ENCODE measurements at regions not wholly inside any gene's neighbourhood (a gene's known extent, or its start where the extent isn't known, plus 50 kb on each side); places are given as distances from the start of the nearest gene placed in this dataset.

DNA sequence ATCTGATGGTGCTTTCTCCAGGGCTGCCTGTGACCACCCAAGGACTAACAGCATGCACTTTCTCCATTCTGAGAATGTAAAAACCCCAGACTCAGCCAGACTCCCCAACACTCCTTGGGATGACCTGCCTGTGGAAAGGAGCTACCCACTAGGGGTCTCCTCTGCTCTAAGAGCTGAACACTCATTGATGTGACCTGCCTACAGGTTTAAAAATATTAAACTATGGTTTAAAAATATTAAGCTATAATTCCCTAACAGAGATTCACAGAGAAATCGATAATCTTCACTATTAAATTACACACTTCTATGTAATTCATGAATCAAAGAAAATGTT, 696.2 kb upstream of the SLITRK5 start:
- H3K36me3 ChIP-seq (ENCODE audit: control insufficient read depth, insufficient read depth, low read length): no peaks in the 10 kb centered on the region
- no peak overlapping the region for H3K4me3 ChIP-seq (ENCODE audit: low read depth, low read length)
- H3K27ac ChIP-seq: no peak overlapping the region
- H3K9me3 ChIP-seq (ENCODE audit: control insufficient read depth, low read length): no peaks in the 10 kb centered on the region
- no peak overlapping the region for H3K9ac ChIP-seq
- H2AFZ ChIP-seq: no peak overlapping the region
- H3K79me2 ChIP-seq: no peaks in the 10 kb centered on the region
- no peaks in the 10 kb centered on the region for H3K27me3 ChIP-seq (ENCODE audit: control insufficient read depth, insufficient read depth, low read length)
- no peak overlapping the region for H3K4me2 ChIP-seq (ENCODE audit: low read length)
- TF ChIP-seq, protein P1, sequence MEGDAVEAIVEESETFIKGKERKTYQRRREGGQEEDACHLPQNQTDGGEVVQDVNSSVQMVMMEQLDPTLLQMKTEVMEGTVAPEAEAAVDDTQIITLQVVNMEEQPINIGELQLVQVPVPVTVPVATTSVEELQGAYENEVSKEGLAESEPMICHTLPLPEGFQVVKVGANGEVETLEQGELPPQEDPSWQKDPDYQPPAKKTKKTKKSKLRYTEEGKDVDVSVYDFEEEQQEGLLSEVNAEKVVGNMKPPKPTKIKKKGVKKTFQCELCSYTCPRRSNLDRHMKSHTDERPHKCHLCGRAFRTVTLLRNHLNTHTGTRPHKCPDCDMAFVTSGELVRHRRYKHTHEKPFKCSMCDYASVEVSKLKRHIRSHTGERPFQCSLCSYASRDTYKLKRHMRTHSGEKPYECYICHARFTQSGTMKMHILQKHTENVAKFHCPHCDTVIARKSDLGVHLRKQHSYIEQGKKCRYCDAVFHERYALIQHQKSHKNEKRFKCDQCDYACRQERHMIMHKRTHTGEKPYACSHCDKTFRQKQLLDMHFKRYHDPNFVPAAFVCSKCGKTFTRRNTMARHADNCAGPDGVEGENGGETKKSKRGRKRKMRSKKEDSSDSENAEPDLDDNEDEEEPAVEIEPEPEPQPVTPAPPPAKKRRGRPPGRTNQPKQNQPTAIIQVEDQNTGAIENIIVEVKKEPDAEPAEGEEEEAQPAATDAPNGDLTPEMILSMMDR (IDR thresholded peaks at IDR 0.05): no peak
- no peaks in the 10 kb centered on the region for H3K4me1 ChIP-seq

DNA sequence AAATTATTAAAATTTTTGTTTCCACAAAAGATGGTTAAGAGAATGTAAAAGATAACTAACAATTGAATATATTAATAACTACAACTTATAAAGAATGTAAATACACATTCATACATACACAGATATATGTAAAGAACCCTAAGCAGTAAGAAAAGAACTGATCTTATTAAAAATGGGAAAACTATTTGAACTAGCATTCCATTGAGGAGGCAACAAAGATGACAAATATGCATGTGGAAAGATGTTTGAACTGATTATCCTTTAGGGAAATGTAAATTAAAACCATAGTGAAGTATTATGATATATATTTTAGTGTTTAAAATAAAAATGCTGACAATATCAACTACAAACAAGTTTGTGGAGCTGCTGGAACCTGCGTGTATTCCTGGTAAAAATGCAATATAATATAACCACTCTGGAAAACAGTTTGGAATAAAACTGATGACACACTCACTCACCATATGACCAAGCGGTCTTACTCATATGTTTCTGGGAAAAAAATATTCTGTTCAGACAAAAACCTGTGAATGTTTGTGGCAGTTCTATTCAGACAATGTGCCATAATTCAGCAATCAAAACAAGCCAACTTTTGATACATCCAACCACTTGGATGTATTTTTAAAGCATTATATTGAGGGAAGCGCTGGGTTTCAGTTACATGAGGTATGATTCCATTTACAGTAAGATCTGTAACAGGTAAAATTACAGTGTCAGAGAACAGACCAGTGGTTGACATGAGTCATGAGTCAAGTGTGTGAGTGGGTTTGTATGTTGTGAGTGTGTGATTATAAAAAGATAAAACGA, 694.4 kb upstream of the SLITRK5 start:
- H3K27ac ChIP-seq: no peak overlapping the region
- no peaks in the 10 kb centered on the region for H3K36me3 ChIP-seq (ENCODE audit: control insufficient read depth, insufficient read depth, low read length)
- no peak overlapping the region for H3K4me2 ChIP-seq (ENCODE audit: low read length)
- H3K79me2 ChIP-seq: no peaks in the 10 kb centered on the region
- no peak overlapping the region for H3K9ac ChIP-seq
- no peaks in the 10 kb centered on the region for H3K9me3 ChIP-seq (ENCODE audit: control insufficient read depth, low read length)
- H3K4me1 ChIP-seq: no peaks in the 10 kb centered on the region
- H3K4me3 ChIP-seq (ENCODE audit: low read depth, low read length): no peak overlapping the region
- no peak overlapping the region for H2AFZ ChIP-seq
- H3K27me3 ChIP-seq (ENCODE audit: control insufficient read depth, insufficient read depth, low read length): no peaks in the 10 kb centered on the region
- TF ChIP-seq, protein P1 (IDR thresholded peaks at IDR 0.05): no peak

DNA sequence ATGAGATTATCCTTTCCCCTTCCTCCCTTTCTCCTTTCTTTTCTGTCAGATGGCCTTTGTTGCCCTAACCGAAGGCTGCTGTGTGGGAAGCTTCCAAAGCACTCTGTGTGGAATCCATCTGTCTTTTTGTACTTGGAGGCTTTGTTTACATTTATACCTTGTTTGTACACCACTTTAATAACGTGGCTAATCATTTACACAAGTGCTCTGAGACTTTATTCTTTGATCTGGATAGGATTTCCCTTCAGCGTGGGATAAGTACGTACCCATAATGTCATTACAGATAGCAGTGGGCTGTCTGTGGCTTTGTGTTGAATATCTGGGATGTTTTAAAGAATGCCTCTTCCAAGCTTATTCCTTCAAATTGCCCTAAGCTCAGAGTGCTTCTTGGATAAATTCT, 684.7 kb upstream of the SLITRK5 start:
- TF ChIP-seq, protein P1 (IDR thresholded peaks at IDR 0.05): no peak
- H3K4me2 ChIP-seq (ENCODE audit: low read length): no peak overlapping the region

DNA sequence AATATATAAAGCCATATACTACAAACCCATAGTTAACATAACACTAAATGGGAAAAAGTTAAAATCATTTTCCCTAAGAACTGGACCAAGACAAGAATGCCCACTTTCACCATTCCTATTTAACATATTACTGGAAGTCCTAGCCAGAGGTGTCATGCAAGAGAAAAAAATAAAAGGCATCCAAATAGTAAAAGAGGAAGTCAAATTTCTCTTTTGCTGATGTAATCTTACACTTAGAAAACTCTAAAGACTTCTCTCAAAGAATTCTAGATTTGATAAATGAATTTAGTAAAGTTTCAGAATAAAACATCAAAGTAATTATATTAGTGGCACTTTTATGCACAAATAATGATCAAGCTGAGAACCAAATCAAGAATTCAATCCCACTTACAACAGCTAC, 678.9 kb upstream of the SLITRK5 start:
- Histone ChIP-seq H2AFZ (no peak overlapping the region), H3K4me2 (ENCODE audit: low read length) (no peak overlapping the region), H3K9me3 (ENCODE audit: control insufficient read depth, low read length) (no peaks in the 10 kb centered on the region), H3K9ac (no peak overlapping the region), H3K4me3 (ENCODE audit: low read depth, low read length) (no peak overlapping the region), H3K27me3 (ENCODE audit: control insufficient read depth, insufficient read depth, low read length) (no peaks in the 10 kb centered on the region), H3K36me3 (ENCODE audit: control insufficient read depth, insufficient read depth, low read length) (no peaks in the 10 kb centered on the region), H3K79me2 (no peaks in the 10 kb centered on the region), H3K27ac (no peak overlapping the region), H3K4me1 (no peaks in the 10 kb centered on the region)
- TF ChIP-seq, protein P1 (IDR thresholded peaks at IDR 0.05): no peak

More for the DNA sequence above, 684.7 kb upstream of the SLITRK5 start:
- no peaks in the 10 kb centered on the region for H3K79me2 ChIP-seq
- H2AFZ ChIP-seq: no peak overlapping the region
- H3K36me3 ChIP-seq (ENCODE audit: control insufficient read depth, insufficient read depth, low read length): no peaks in the 10 kb centered on the region
- H3K27ac ChIP-seq: no peak overlapping the region
- no peak overlapping the region for H3K9ac ChIP-seq
- H3K27me3 ChIP-seq (ENCODE audit: control insufficient read depth, insufficient read depth, low read length): no peaks in the 10 kb centered on the region
- H3K9me3 ChIP-seq (ENCODE audit: control insufficient read depth, low read length): no peaks in the 10 kb centered on the region
- no peak overlapping the region for H3K4me3 ChIP-seq (ENCODE audit: low read depth, low read length)
- H3K4me1 ChIP-seq: no peaks in the 10 kb centered on the region

DNA sequence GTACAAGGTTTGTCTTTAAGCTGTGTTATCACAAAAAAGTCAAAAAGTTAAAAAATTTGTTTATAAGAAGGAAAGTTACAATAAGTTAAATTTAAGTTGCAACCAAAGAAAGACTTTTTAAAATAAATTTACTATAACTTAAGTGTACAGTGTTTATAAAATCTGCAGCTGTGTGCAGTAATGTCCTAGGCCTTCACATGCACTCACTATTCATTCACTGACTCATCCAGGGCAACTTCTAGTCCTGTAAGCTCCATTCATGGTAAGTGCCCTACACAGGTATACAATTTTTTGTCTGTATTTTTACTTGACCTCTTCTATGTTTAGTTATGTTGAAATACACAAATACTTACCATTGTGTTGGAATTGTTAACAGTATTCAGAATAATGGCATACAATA, 667.9 kb upstream of the SLITRK5 start:
- Histone ChIP-seq H2AFZ (no peak overlapping the region), H3K36me3 (ENCODE audit: control insufficient read depth, insufficient read depth, low read length) (no peaks in the 10 kb centered on the region), H3K9me3 (ENCODE audit: control insufficient read depth, low read length) (no peaks in the 10 kb centered on the region), H3K79me2 (no peaks in the 10 kb centered on the region), H3K4me3 (ENCODE audit: low read depth, low read length) (no peak overlapping the region), H3K27me3 (ENCODE audit: control insufficient read depth, insufficient read depth, low read length) (no peaks in the 10 kb centered on the region), H3K27ac (no peak overlapping the region), H3K4me2 (ENCODE audit: low read length) (no peak overlapping the region), H3K9ac (no peak overlapping the region), H3K4me1 (no peaks in the 10 kb centered on the region)
- TF ChIP-seq, protein P1 (IDR thresholded peaks at IDR 0.05): no peak

Measured in parathyroid adenoma (tissue), 2 donors.